Activated B cell treated with CpG ODN at 0.5 μM for 24 hours (primary cell): ENCODE measurements at regions not wholly inside any gene's neighbourhood (a gene's known extent, or its start where the extent isn't known, plus 50 kb on each side); places are given as distances from the start of the nearest gene placed in this dataset.
A peak's percentile ranks its signal among the peaks of the same experiment; 100 is the strongest.
"Not testable (repeated sequence)": the region's sequence is repeated elsewhere in the genome, so short reads cannot be mapped to it uniquely, and the experiment has no call there.

ENCODE experiments used
- ATAC-seq: fragments of 200-7000 bp; cut with Tn5 transposase; one replicate; pipeline ENCODE4 v1.10.0; 2021; ENCODE audit warnings: low read depth, mild to moderate bottlenecking, moderate library complexity
- CTCF ChIA-PET: fragments of 350-600 bp; sonication (Branson Sonifier 250); formaldehyde crosslinking; loops from one replicate; lab custom pipeline; 2021; ENCODE audit warnings: antibody characterized with exemption; lab: Charles Lee
- POLR2A ChIA-PET: fragments of 350-600 bp; sonication (Branson Sonifier 250); formaldehyde crosslinking; loops from one replicate; lab custom pipeline; 2021; ENCODE audit warnings: antibody characterized with exemption; lab: Charles Lee
- DNase-seq: peaks from one replicate; pipeline ENCODE4 v3.0.0; 2022
- H3K27ac Mint-ChIP-seq: one replicate; pipeline ENCODE4 v1.8.0; 2020; ENCODE audit warnings: mixed read lengths
- H3K27me3 Mint-ChIP-seq: one replicate; pipeline ENCODE4 v1.8.0; 2021; ENCODE audit warnings: mixed read lengths
- H3K36me3 Mint-ChIP-seq: one replicate; pipeline ENCODE4 v1.8.0; 2021; ENCODE audit warnings: low read depth, mixed read lengths
- H3K4me1 Mint-ChIP-seq: one replicate; pipeline ENCODE4 v1.8.0; 2021; ENCODE audit warnings: mixed read lengths
- H3K4me3 Mint-ChIP-seq: one replicate; pipeline ENCODE4 v1.8.0; 2020; ENCODE audit warnings: mild to moderate bottlenecking, mixed read lengths
- H3K9me3 Mint-ChIP-seq: one replicate; pipeline ENCODE4 v1.8.0; 2020; ENCODE audit warnings: mixed read lengths
- CTCF ChIP-seq: fragments of 200-600 bp; IDR thresholded peaks from one replicate; pipeline ENCODE4 v1.8.0; 2022; ENCODE audit warnings: antibody characterized with exemption, mild to moderate bottlenecking
- intact Hi-C: fragments of 100-400 bp; cut with micrococcal nuclease; formaldehyde crosslinking; loops from one replicate; pipeline ENCODE4 v1.15.1; 2024

GRCh38 chr7:104956753-104957450 is 57.1 kb upstream of the KMT2E start:
- H3K36me3 Mint-ChIP-seq, result peaks cover 25% of the 10 kb centered on the region

DNA sequence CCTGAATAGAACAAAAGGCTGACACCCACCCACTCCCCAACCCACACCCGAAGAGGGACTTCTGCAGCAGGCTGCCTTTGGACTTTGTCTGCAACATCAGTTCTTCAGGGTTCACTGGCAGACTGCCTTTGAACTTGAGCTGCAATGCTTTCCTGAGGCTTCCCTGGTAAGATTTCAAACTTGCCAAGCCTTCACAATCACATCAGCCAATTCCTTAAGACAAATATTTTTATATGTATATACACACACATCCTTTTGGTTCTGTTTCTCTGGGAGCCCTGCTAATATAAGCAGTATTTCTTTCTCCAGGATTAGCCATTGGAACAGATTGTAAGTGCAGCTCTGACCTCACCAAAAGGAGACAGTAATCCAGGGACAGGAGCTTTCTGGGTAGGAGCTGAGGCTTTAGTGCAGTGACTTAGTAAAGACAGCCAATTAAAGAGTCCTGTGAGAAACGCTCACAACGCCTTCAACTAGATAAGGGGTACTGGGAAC is 55.6 kb upstream of the KMT2E start:
- intact Hi-C loops, result no loop called here
- ATAC-seq, result no peak
- no peak for DNase-seq
- no peaks in the 10 kb centered on the region for H3K27me3 Mint-ChIP-seq
- H3K4me3 Mint-ChIP-seq, result no peak overlapping the region
- H3K9me3 Mint-ChIP-seq, result no peaks in the 10 kb centered on the region
- CTCF ChIA-PET, result no interaction called here
- POLR2A ChIA-PET, result no interaction called here
- H3K36me3 Mint-ChIP-seq, result peaks cover 35% of the 10 kb centered on the region
- peak overlapping the region; percentile 2 for H3K27ac Mint-ChIP-seq
- H3K4me1 Mint-ChIP-seq, result peaks cover 59% of the 10 kb centered on the region
- TF ChIP-seq CTCF, result no peak

More at GRCh38 chr7:104956753-104957450, 57.1 kb upstream of the KMT2E start:
- ChIA-PET POLR2A (interaction anchor here (0.6 to 1.9 kb wide), 6 partner anchors 9 to 57 kb away, joined by 3 to 10 read pairs (median 6); no protein-coding TSS in a partner anchor), CTCF (interaction anchor here (0.9 kb wide), 1 partner anchor 24 kb away, joined by 3 read pairs; no protein-coding TSS in a partner anchor)
- Mint-ChIP-seq H3K4me1 (peaks cover 48% of the 10 kb centered on the region), H3K4me3 (no peak overlapping the region), H3K27ac (peak overlapping the region; percentile 77), H3K9me3 (no peaks in the 10 kb centered on the region), H3K27me3 (no peaks in the 10 kb centered on the region)
- DNase-seq (no peak), ATAC-seq (peak; percentile 47)
- TF ChIP-seq CTCF, result no peak
- intact Hi-C loops, result loop anchor here (1.0 to 2.0 kb wide), 2 partner anchors 12 to 14 kb away; no protein-coding TSS in a partner anchor

- ATAC-seq, DNase-seq, intact Hi-C loops, CTCF ChIA-PET, H3K27ac Mint-ChIP-seq, H3K9me3 Mint-ChIP-seq, H3K27me3 Mint-ChIP-seq, H3K4me3 Mint-ChIP-seq: not testable (repeated sequence)
- Mint-ChIP-seq H3K36me3 (peaks cover 44% of the 10 kb centered on the region), H3K4me1 (peaks cover 63% of the 10 kb centered on the region)
- POLR2A ChIA-PET, result interaction anchor here (0.7 kb wide), 1 partner anchor 12 kb away, joined by 6 read pairs; no protein-coding TSS in a partner anchor
Measured at GRCh38 chr7:104959483-104959882, 54.5 kb upstream of the KMT2E start.

- H3K27ac Mint-ChIP-seq, result peak overlapping the region; percentile 70
Measured at GRCh38 chr7:104960741-104961448, 53.1 kb upstream of the KMT2E start.

More at GRCh38 chr7:104960741-104961448, 53.1 kb upstream of the KMT2E start:
- intact Hi-C loops, result loop anchor here (1.0 to 2.0 kb wide), 2 partner anchors 16 to 20 kb away; no protein-coding TSS in a partner anchor
- Mint-ChIP-seq H3K27me3 (no peaks in the 10 kb centered on the region), H3K36me3 (peaks cover 50% of the 10 kb centered on the region), H3K4me1 (peaks cover 60% of the 10 kb centered on the region), H3K9me3 (no peaks in the 10 kb centered on the region), H3K4me3 (peak overlapping the region; percentile 12)
- CTCF ChIA-PET, result interaction anchor here (1.1 to 1.9 kb wide), 2 partner anchors 20 to 37 kb away, joined by 3 to 9 read pairs; no protein-coding TSS in a partner anchor
- DNase-seq, result no peak
- ATAC-seq, result no peak
- POLR2A ChIA-PET, result interaction anchor here (0.8 to 1.4 kb wide), 4 partner anchors 8 to 53 kb away, joined by 3 to 7 read pairs (median 4); no protein-coding TSS in a partner anchor
- no peak for TF ChIP-seq CTCF
